SK-N-SH (cell line): ENCODE measurements at regions not wholly inside any gene's neighbourhood (a gene's known extent, or its start where the extent isn't known, plus 50 kb on each side); places are given as distances from the start of the nearest gene placed in this dataset.

Experiments used
- CTCF ChIA-PET: fragments of 300-600, 350-600 bp; formaldehyde crosslinking; extraction: SDS; loops from one replicate; lab custom pipeline; 2021; lab: Yijun Ruan, JAX
- POLR2A ChIA-PET: fragments of 350-600 bp; sonication (Branson Sonifier 250); formaldehyde crosslinking; extraction: SDS; loops from one replicate; lab custom pipeline; 2020; ENCODE audit warnings: antibody characterized with exemption, inconsistent platforms; lab: Yijun Ruan, JAX
- DNase-seq: peaks from one replicate; pipeline ENCODE4 v3.0.0; 2012
- H2AFZ ChIP-seq: fragments of 200-600 bp; sonication (generic); 2 replicates; pipeline ENCODE4 v1.8.1; 2016; ENCODE audit warnings: antibody characterized with exemption, mild to moderate bottlenecking, low read depth
- H3F3A ChIP-seq: fragments of 200-600 bp; sonication (generic); replicated peaks from 2 replicates; pipeline ENCODE3; 2016; ENCODE audit warnings: antibody characterized with exemption, mild to moderate bottlenecking; ENCODE audit not compliant: insufficient read depth
- H3K27ac ChIP-seq, 2 experiments: fragments of 200-500 bp in 1 of 2; fragments of 200-600 bp in 1 of 2; sonication (Bioruptor generic) in 1 of 2; sonication (generic), shearing (Covaris generic) in 1 of 2; 2 replicates each; pipeline versions ENCODE4 v1.5.1 to v1.6.1; 2014 to 2016; ENCODE audit warnings: low read depth in 2 of 2, inconsistent platforms in 1 of 2, low read length in 1 of 2, mild to moderate bottlenecking in 1 of 2, mixed read lengths in 1 of 2
- H3K27me3 ChIP-seq: fragments of 200-600 bp; sonication (generic), shearing (Covaris generic); 2 replicates; pipeline ENCODE4 v1.6.1; 2016; ENCODE audit warnings: mixed run types; ENCODE audit not compliant: insufficient read depth
- H3K36me3 ChIP-seq, 2 experiments: fragments of 200-500 bp in 1 of 2; fragments of 200-600 bp in 1 of 2; sonication (Bioruptor generic) in 1 of 2; sonication (generic) in 1 of 2; replicated peaks in 1 of 2; 2 replicates each; pipeline versions ENCODE3 to v1.5.1; 2014 to 2016; ENCODE audit warnings: low read length in 1 of 2, mild to moderate bottlenecking in 1 of 2; ENCODE audit not compliant: insufficient read depth in 2 of 2, control insufficient read depth in 1 of 2
- H3K4me1 ChIP-seq, 2 experiments: fragments of 200-500 bp in 1 of 2; fragments of 200-600 bp in 1 of 2; sonication (Bioruptor generic) in 1 of 2; sonication (generic), shearing (Covaris generic) in 1 of 2; 2 replicates each; pipeline versions ENCODE4 v1.5.1 to v1.6.1; 2014 to 2016; ENCODE audit warnings: low read depth in 1 of 2, low read length in 1 of 2, mixed run types in 1 of 2; ENCODE audit not compliant: insufficient read depth in 2 of 2, control insufficient read depth in 1 of 2
- H3K4me2 ChIP-seq: fragments of 200-600 bp; sonication (generic), shearing (Covaris generic); 2 replicates; pipeline ENCODE4 v1.6.1; 2017; ENCODE audit warnings: mixed run types
- H3K4me3 ChIP-seq, 2 experiments: fragments of 200-500 bp in 1 of 2; fragments of 200-600 bp in 1 of 2; sonication (Bioruptor generic) in 1 of 2; sonication (generic), shearing (Covaris generic) in 1 of 2; 2 replicates each; pipeline versions ENCODE4 v1.5.1 to v1.8.1; 2014 to 2016; ENCODE audit warnings: low read depth in 2 of 2, inconsistent platforms in 1 of 2, low read length in 1 of 2, mild to moderate bottlenecking in 1 of 2, mixed read lengths in 1 of 2, moderate library complexity in 1 of 2
- H3K79me2 ChIP-seq: fragments of 200-600 bp; sonication (generic); 2 replicates; pipeline ENCODE4 v1.8.1; 2017; ENCODE audit warnings: mild to moderate bottlenecking; ENCODE audit not compliant: insufficient read depth
- H3K9ac ChIP-seq: fragments of 200-600 bp; sonication (generic); 2 replicates; pipeline ENCODE4 v1.6.1; 2017; ENCODE audit warnings: mixed run types
- H3K9me2 ChIP-seq: fragments of 200-600 bp; sonication (generic); 2 replicates; pipeline ENCODE4 v1.6.1; 2017; ENCODE audit warnings: mixed run types
- H3K9me3 ChIP-seq: fragments of 200-600 bp; sonication (generic); 2 replicates; pipeline ENCODE4 v1.6.1; 2017; ENCODE audit warnings: mixed run types, mild to moderate bottlenecking, moderate library complexity
- H4K20me1 ChIP-seq: fragments of 200-600 bp; sonication (generic); 2 replicates; pipeline ENCODE4 v1.6.1; 2017; ENCODE audit warnings: mild to moderate bottlenecking, mixed run types; ENCODE audit not compliant: insufficient read depth
- CHD2 ChIP-seq: fragments of 150-350 bp; IDR thresholded peaks from 2 replicates; pipeline ENCODE4 v1.6.1; 2018; ENCODE audit warnings: low read length; ENCODE audit not compliant: partially characterized antibody
- ELF1 ChIP-seq: IDR thresholded peaks from 2 replicates; pipeline ENCODE4 v1.4.0; 2012
- EP300 ChIP-seq, 2 experiments: IDR thresholded peaks; 2 replicates each; pipeline versions ENCODE4 v1.4.0 to v1.6.1; 2012; ENCODE audit warnings: borderline replicate concordance in 1 of 2, low read depth in 1 of 2, low read length in 1 of 2
- FOXJ3 ChIP-seq: sonication (generic); formaldehyde crosslinking; IDR thresholded peaks from 2 replicates; pipeline ENCODE4 v1.5.1; 2020; ENCODE audit warnings: mild to moderate bottlenecking, missing genetic modification reagents
- GATA2 ChIP-seq: sonication (generic); formaldehyde crosslinking; IDR thresholded peaks from 2 replicates; pipeline ENCODE4 v1.5.0; 2020; ENCODE audit warnings: mild to moderate bottlenecking, missing genetic modification reagents
- IRF3 ChIP-seq: fragments of 150-350 bp; IDR thresholded peaks from 2 replicates; pipeline ENCODE4 v1.6.1; 2016; ENCODE audit warnings: mild to moderate bottlenecking, low read depth, low read length
- MAX ChIP-seq: IDR thresholded peaks from 2 replicates; pipeline ENCODE4 v1.4.0; 2012; ENCODE audit warnings: low read depth
- NFIC ChIP-seq: IDR thresholded peaks from 2 replicates; pipeline ENCODE4 v1.4.0; 2012; ENCODE audit warnings: borderline replicate concordance
- NRF1 ChIP-seq: IDR thresholded peaks from 2 replicates; pipeline ENCODE4 v1.6.1; 2012; ENCODE audit warnings: low read depth, mild to moderate bottlenecking, low read length
- POLR2AphosphoS5 ChIP-seq: IDR thresholded peaks from 2 replicates; pipeline ENCODE4 v1.6.1; 2012; ENCODE audit warnings: low read depth, low read length
- REST ChIP-seq: IDR thresholded peaks from 2 replicates; pipeline ENCODE4 v1.6.1; 2012; ENCODE audit warnings: mild to moderate bottlenecking, low read depth, low read length, moderate library complexity
- SMC3 ChIP-seq: IDR thresholded peaks from 2 replicates; pipeline ENCODE4 v1.6.1; 2012; ENCODE audit warnings: low read depth, low read length, improper control_type of control experiment
- TCF12 ChIP-seq: IDR thresholded peaks from 2 replicates; pipeline ENCODE4 v1.4.0; 2012
- TEAD4 ChIP-seq: IDR thresholded peaks from 2 replicates; pipeline ENCODE4 v1.4.0; 2012; ENCODE audit warnings: mild to moderate bottlenecking, borderline replicate concordance; ENCODE audit not compliant: insufficient read depth
- YY1 ChIP-seq: IDR thresholded peaks from 2 replicates; pipeline ENCODE4 v1.4.0; 2012; ENCODE audit warnings: low read depth, mild to moderate bottlenecking
- ZBTB33 ChIP-seq: IDR thresholded peaks from 2 replicates; pipeline ENCODE4 v1.4.0; 2012; ENCODE audit warnings: low read depth, borderline replicate concordance
- WGBS: methylation state at CpG from one replicate; pipeline ENCODE4 v1.1.6; 2017; ENCODE audit warnings: low lambda C conversion rate; 5-methylcytosine and 5-hydroxymethylcytosine counted together

GRCh38 chr4:20570981-20571715, 129.1 kb upstream of the PACRGL start:
- TF ChIP-seq SMC3 (no peak), TEAD4 (no peak), ZBTB33 (no peak), NFIC (no peak), IRF3 (no peak)
- no peaks in the 10 kb centered on the region for H4K20me1 ChIP-seq
- ChIA-PET CTCF (interaction anchor here (0.7 kb wide), 1 partner anchor 8 kb away, joined by 6 read pairs; no protein-coding TSS in a partner anchor), POLR2A (no interaction called here)
- H3K4me3 ChIP-seq = no peak overlapping the region
- no peaks in the 10 kb centered on the region; a peak in 1 of 4 replicates for H3K4me1 ChIP-seq
- no peak overlapping the region for H2AFZ ChIP-seq
- WGBS = 83% methylated on average over 2 of the region's 2 CpGs
- no peaks in the 10 kb centered on the region for H3K9me2 ChIP-seq
- no peak for DNase-seq
- H3K36me3 ChIP-seq = peaks cover 56 to 63% of the 10 kb centered on the region in 2 experiments
- H3F3A ChIP-seq = no peaks in the 10 kb centered on the region
- no peak overlapping the region for H3K27ac ChIP-seq
- H3K9ac ChIP-seq = no peak overlapping the region
- no peaks in the 10 kb centered on the region for H3K79me2 ChIP-seq
- no peaks in the 10 kb centered on the region for H3K27me3 ChIP-seq
- H3K9me3 ChIP-seq = no peaks in the 10 kb centered on the region
- no peak overlapping the region for H3K4me2 ChIP-seq

GRCh38 chr4:20572976-20573375, 127.3 kb upstream of the PACRGL start:
- H3K27me3 ChIP-seq = no peaks in the 10 kb centered on the region
- DNase-seq = no peak

More at GRCh38 chr4:20572976-20573375, 127.3 kb upstream of the PACRGL start:
- no peak overlapping the region for H3K4me3 ChIP-seq
- no peaks in the 10 kb centered on the region for H3K4me1 ChIP-seq
- no peaks in the 10 kb centered on the region for H3K9me3 ChIP-seq
- H3K9ac ChIP-seq = no peak overlapping the region
- H2AFZ ChIP-seq = no peak overlapping the region
- H4K20me1 ChIP-seq = no peaks in the 10 kb centered on the region
- H3K4me2 ChIP-seq = no peak overlapping the region
- WGBS = 94% methylated on average over 8 of the region's 8 CpGs
- CTCF ChIA-PET = no interaction called here
- POLR2A ChIA-PET = no interaction called here
- peaks cover 50 to 60% of the 10 kb centered on the region in 2 experiments for H3K36me3 ChIP-seq
- no peaks in the 10 kb centered on the region for H3K9me2 ChIP-seq
- H3K79me2 ChIP-seq = no peaks in the 10 kb centered on the region
- H3K27ac ChIP-seq = no peak overlapping the region
- TF ChIP-seq FOXJ3 (CRISPR knock-in tag) (no peak), REST (no peak), ELF1 (no peak), EP300 (IDR thresholded peaks at IDR 0.05; ENCODE audit: borderline replicate concordance in 1 of 2, low read depth in 1 of 2, low read length in 1 of 2) (no peak), GATA2 (CRISPR knock-in tag) (no peak), POLR2AphosphoS5 (no peak), TCF12 (no peak), YY1 (no peak), IRF3 (no peak), CHD2 (no peak), NRF1 (no peak), MAX (no peak)
- H3F3A ChIP-seq = peaks cover 6% of the 10 kb centered on the region
